ENCODE measurements at regions not wholly inside any gene's neighbourhood (a gene's known extent, or its start where the extent isn't known, plus 50 kb on each side); places are given as distances from the start of the nearest gene placed in this dataset.

DNA sequence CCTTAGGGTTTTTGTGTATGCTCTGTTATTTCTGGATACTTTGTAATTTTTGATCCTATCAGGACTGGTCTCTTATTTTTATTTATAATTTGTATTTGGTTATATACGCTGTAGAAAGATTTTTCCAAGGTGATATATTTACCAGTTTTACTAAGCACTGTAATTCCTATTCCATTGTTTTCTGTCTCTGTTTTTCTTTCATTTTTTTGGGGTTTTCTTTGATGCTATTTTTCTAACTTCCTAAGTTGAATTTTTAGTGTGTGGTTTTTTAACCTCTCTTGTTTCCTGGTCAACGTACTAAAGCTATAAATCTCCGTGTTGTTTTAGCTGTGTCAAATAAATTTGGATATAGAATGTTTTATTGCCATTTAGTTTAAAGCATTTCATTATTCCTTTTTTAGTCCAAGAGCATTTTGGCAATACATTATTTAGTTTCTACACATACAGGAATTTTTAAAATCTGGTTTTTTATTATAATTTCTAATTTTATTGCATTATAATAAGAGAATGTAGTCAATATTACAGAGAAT, 128.1 kb upstream of the THRB start:
- TF ChIP-seq, protein P1, sequence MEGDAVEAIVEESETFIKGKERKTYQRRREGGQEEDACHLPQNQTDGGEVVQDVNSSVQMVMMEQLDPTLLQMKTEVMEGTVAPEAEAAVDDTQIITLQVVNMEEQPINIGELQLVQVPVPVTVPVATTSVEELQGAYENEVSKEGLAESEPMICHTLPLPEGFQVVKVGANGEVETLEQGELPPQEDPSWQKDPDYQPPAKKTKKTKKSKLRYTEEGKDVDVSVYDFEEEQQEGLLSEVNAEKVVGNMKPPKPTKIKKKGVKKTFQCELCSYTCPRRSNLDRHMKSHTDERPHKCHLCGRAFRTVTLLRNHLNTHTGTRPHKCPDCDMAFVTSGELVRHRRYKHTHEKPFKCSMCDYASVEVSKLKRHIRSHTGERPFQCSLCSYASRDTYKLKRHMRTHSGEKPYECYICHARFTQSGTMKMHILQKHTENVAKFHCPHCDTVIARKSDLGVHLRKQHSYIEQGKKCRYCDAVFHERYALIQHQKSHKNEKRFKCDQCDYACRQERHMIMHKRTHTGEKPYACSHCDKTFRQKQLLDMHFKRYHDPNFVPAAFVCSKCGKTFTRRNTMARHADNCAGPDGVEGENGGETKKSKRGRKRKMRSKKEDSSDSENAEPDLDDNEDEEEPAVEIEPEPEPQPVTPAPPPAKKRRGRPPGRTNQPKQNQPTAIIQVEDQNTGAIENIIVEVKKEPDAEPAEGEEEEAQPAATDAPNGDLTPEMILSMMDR (IDR thresholded peaks at IDR 0.05; ENCODE audit: insufficient read depth, low read length), result no peak
- no peak overlapping the region for H3K4me3 ChIP-seq (ENCODE audit: low read depth, low read length)
- no peak for DNase-seq (ENCODE audit: low read depth)

DNA sequence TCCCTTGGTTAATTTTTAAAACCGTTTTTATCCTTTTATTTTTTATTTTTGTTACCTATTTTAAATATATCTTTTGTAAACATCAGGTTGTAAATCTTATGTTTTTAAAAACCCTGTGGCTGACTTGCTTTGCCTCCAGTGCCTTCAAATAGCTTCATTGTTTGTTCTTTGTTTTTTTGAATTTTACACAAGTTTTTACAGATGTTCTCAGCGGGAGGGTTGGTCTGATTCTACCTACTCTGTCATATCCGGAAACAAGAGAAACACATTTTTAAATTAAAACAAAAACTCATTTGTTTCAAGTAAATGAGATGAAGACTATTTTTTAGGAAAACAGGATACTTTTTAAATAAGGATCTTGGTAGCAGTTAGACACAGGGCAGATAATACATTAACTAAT, 129.0 kb upstream of the THRB start:
- H3K4me3 ChIP-seq (ENCODE audit: low read depth, low read length), result no peak overlapping the region
- DNase-seq (ENCODE audit: low read depth), result no peak
- TF ChIP-seq, protein P1 (IDR thresholded peaks at IDR 0.05; ENCODE audit: insufficient read depth, low read length), result no peak

DNA sequence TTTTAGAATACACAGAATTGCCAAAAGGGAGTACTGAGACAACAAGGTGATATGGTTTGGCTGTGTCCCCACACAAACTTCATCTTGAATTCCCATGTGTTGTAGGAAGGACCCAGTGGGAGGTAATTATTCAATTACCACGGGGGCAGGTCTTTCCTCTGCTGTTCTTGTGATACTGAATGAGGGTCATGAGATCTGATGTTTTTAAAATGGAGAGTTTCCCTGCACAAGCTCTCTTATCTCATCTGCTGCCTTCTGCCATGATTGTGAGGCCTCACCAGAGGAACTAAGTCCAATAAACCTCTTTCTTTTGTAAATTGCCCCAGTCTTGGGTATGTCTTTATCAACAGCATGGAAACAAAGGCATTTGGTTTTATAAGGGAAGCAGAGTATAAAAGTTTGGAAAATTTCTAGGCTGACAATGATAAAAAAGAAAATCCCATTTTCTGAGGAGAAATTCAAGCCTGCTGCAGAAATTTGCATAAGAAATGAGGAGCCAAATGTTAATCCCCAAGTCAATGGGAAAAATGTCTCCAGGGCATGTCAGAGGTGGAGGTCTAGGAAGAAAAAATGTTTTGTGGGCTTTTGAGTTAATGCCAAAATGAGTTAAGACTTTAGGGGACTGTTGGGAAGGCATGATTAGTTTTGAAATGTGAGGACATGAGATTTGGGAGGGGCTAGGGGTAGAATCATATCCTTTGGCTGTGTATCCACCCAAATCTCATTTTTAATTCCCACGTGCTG, 130.5 kb upstream of the THRB start:
- TF ChIP-seq, protein P1 (IDR thresholded peaks at IDR 0.05; ENCODE audit: insufficient read depth, low read length), result no peak
- H3K4me3 ChIP-seq (ENCODE audit: low read depth, low read length), result no peak overlapping the region
- no peak for DNase-seq (ENCODE audit: low read depth)

DNA sequence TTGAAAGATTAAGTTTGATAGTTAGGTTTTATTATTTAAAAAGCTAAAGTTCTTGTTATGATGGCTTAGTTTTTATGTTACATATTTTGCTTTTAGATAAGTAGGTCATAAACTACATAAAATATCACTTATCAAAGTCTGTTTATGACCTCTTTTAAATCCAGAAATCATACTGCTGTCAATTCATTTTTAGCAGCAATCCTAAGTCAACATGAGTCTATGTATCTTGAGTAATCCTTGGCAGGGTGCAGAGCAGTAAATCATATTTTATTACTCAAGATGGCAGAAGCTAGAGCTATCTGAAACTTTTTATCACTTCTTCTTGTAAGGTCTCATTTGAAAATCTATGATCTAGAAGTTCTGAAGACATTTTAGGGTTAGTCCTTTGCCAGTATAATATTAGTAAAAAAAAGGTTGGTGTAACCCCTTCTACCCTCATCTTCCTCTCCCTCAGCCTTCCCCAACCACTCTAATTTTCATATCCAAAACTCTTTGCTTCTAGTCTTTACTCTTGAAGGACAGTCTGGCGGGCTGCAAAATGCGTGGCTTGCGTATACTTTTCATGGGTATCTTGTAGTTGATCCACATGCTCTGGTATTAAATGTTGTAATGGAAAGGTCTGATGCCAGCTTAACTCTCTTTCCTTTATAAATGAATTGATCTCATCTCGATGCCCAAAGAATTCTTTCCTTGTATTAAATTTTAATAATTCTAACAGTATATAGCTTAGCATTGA, 134.0 kb upstream of the THRB start:
- TF ChIP-seq, protein P1 (IDR thresholded peaks at IDR 0.05; ENCODE audit: insufficient read depth, low read length), result no peak
- H3K4me3 ChIP-seq (ENCODE audit: low read depth, low read length), result no peak overlapping the region
- DNase-seq (ENCODE audit: low read depth), result no peak

DNA sequence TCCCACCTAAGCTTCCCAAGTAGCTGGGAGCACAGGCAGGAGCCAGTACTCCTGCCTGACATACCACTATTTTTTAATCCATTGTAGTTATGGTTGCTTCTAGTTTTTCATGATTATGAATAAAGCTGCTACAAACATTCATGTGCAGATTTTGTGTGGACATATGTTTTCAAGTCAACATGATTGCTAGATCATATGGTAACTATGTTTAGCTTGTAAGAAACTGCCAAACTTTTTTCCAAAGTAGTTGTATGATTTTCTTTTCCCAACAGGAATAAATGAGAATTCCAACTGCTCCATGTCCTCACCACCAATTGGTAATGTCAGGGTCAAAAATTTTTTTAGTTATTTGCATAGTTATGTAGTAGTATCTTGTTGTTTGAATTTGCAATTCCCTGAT, 136.8 kb upstream of the THRB start:
- no peak overlapping the region for H3K4me3 ChIP-seq (ENCODE audit: low read depth, low read length)
- no peak for DNase-seq (ENCODE audit: low read depth)
- TF ChIP-seq, protein P1 (IDR thresholded peaks at IDR 0.05; ENCODE audit: insufficient read depth, low read length), result no peak

DNA sequence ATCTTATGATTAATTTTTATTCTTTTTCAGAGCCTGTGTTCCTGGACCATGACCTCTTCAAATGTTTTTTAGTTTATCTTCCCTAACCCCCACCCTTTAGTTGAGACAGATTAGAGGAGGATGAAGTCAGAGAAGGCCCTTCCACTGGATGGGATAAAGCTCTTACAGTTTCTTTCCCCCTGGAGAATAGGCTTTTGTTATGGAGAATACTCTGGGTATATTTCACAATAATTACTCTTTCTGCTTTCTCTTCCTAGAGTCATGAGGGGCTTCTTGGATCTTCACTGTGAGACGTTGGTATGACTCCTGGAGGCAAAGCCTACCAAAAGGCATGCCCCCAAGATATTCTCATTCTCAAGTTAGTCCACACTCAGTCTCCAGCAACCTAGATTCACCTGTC, 144.4 kb upstream of the THRB start:
- no peak for DNase-seq (ENCODE audit: low read depth)
- TF ChIP-seq, protein P1 (IDR thresholded peaks at IDR 0.05; ENCODE audit: insufficient read depth, low read length), result no peak
- no peak overlapping the region for H3K4me3 ChIP-seq (ENCODE audit: low read depth, low read length)
